Upper lobe of left lung (tissue), 4 donors: ENCODE measurements at regions not wholly inside any gene's neighbourhood (a gene's known extent, or its start where the extent isn't known, plus 50 kb on each side); places are given as distances from the start of the nearest gene placed in this dataset.

ENCODE experiments used
- EP300 ChIP-seq, 4 donors: sonication (generic); formaldehyde crosslinking; IDR thresholded peaks; one replicate each; pipeline ENCODE4 v1.5.1; 2017; ENCODE audit warnings: antibody characterized with exemption in 4 of 4, control low read depth in 2 of 4
- POLR2A ChIP-seq, 4 donors: fragments of 450-650 bp; IDR thresholded peaks; one replicate each; pipeline ENCODE4 v1.5.1; 2016 to 2017; ENCODE audit warnings: antibody characterized with exemption in 4 of 4, mild to moderate bottlenecking in 2 of 4
- POLR2AphosphoS5 ChIP-seq, 2 donors: sonication (generic); formaldehyde crosslinking; IDR thresholded peaks; one replicate each; pipeline ENCODE4 v1.5.1; 2017; ENCODE audit warnings: antibody characterized with exemption in 2 of 2
- TF ChIP-seq, protein P1 (sequence below), 6 experiments: fragments of 450-650 bp in 4 of 6; fragments of 200-600 bp in 2 of 6; sonication (generic) in 2 of 6; IDR thresholded peaks; one replicate each; pipeline ENCODE4 v1.5.1; 2016 to 2019; ENCODE audit warnings: antibody characterized with exemption in 6 of 6

DNA sequence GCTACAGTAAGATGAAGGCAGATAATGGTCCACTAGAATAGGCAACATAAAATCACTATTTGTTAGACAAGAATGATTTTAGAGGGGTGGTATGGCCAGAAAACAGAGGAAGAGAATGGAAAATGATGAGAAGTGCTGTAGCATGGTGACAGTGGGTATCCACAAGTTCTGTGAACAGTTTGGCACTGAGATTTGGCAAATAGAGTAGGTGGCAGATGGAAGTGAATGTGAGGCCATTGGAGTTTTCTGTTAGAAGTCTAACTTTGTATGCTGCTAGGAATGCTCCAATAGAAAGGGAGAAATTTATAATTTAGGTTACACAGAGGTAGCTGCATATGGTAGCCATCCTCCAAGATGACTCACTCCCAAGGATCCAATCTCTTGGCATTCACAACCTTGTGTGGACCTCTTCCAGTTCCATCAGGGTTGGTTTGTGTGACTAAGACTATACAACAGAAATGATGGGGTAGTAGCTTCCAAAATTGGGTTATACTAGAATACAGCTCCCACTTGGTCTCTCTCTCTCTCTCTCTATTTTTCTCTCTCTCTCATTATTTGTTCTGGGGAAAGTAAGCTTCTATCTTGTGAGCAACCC, 646.9 kb upstream of the ZNF608 start:
- TF ChIP-seq, protein P1, sequence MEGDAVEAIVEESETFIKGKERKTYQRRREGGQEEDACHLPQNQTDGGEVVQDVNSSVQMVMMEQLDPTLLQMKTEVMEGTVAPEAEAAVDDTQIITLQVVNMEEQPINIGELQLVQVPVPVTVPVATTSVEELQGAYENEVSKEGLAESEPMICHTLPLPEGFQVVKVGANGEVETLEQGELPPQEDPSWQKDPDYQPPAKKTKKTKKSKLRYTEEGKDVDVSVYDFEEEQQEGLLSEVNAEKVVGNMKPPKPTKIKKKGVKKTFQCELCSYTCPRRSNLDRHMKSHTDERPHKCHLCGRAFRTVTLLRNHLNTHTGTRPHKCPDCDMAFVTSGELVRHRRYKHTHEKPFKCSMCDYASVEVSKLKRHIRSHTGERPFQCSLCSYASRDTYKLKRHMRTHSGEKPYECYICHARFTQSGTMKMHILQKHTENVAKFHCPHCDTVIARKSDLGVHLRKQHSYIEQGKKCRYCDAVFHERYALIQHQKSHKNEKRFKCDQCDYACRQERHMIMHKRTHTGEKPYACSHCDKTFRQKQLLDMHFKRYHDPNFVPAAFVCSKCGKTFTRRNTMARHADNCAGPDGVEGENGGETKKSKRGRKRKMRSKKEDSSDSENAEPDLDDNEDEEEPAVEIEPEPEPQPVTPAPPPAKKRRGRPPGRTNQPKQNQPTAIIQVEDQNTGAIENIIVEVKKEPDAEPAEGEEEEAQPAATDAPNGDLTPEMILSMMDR (IDR thresholded peaks at IDR 0.05): no peak
- TF ChIP-seq POLR2AphosphoS5 (IDR thresholded peaks at IDR 0.05): no peak
- TF ChIP-seq POLR2A (IDR thresholded peaks at IDR 0.05): no peak
- TF ChIP-seq EP300 (IDR thresholded peaks at IDR 0.05): no peak
